ENCODE measurements at regions not wholly inside any gene's neighbourhood (a gene's known extent, or its start where the extent isn't known, plus 50 kb on each side); places are given as distances from the start of the nearest gene placed in this dataset.
"Not testable (repeated sequence)": the region's sequence is repeated elsewhere in the genome, so short reads cannot be mapped to it uniquely, and the experiment has no call there.

DNA sequence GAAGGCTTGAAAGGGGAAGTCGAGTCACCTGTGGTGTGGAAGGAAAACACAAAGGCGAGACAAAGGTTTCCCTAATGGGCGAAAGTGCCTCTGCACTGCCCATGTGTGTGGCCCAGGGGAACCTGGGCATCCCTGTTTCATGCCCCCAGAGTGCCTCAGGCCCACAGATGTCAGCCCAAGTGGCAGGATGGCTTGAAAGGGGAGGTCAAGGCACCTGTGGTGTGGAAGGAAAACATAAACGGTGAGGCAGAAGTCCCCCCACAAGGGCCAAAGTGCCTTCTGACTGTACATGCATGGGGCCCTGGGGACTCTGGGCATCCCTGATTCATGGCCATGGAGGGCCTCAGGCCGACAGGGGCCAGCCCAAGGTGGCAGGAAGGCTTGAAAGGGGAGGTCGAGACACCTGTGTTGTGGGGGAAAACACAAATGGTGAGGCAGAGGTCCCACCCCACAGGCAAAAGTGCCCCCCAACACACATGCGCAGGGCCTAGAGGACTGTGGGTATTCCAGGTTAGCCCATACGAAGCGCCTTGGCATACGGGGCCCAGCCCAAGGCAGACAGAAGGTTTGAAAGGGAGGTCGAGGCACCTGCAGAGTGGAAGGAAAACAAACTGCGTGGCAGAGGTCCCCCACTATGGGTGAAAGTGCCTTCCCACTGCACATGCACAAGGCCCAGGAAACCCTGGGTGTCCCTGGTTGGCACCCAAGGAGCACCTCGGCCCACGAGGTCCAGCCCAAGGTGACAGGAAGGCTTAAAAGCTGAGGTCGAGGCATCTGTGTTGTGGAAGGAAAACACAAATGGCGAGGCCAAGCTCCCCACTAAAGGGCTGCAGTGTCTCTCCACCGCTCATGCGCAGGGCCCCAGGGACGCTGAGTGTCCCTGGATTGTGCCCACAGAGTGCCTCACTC lies 382.3 kb downstream of the ALG10 start:
- DNase-seq (ENCODE audit: low read depth, low spot score), result no peak

DNA sequence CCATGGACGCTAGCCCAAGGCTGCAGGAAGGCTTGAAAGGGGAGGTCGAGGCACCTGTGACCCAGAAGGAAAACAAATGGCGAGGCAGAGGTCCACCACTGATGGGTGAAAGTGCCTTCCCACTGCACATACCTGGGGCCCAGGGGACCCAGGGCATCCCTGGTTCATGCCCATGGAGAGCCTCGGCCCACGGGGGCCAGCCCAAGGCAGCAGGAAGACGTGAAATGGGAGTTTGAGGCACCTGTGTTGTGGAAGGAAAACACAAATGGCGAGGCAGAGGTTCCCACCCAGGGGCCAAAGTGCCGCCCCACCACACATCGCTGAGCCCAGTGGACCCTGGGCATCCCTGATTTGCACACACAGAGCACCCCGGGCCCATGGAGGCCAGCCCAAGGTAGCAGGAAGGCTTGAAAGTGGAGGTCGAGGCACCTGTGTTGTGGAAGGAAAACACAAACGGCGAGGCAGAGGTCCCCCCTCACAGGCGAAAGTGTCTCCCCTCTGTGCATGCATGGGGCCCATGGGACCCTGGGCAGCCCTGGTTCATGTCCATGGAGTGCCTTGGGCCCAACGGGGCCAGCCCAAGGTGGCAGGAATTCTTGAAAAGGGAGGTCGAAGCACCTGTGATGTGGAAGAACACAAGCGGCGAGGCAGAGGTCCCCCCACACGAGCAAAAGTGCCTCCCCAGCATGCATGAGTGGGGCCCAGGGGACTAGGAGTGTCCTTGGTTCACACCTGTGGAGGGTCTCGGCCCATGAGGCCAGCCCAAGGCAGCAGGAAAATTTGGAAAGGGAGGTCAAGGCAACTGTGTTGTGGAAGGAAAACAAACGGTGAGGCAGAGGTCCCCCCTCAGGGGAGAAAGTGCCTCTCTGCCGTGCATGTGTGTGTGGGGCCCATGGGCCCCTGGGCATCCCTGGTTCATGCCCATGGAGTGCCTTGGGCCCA lies 383.3 kb downstream of the ALG10 start:
- DNase-seq (ENCODE audit: low read depth, low spot score), result no peak

DNA sequence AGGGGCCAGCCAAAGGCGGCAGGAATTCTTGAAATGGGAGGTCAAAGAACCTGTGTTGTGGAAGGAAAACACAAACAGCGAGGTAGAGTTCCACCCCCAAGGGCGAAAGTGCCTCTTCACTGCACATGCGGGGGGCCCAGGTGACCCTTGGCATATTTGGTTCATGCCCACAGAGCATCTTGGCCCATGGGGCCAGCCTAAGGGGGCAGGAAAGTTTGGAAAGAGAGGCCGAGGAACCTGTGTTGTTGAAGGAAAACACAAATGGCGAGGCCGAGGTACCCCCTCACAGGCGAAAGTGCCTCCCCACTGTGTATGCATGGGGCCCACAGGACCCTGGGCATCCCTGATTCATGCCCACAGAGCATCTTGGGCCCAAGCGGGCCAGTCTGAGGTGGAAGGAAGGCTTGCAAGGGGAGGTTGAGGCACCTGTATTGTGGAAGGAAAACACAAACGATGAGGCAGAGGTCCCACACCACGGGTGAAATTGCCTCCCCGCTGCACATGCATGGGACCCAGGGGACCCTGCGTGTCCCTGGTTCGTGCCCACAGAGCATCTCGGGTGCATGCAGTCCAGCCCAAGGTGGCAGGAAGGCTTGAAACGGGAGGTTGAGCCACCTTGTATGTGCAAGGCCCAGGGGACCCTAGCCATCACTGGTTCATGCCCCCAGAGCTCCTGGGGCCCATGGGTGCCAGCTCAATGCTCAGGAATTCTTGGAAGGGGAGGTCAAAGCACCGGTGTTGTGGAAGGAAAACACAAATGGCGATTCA lies 384.1 kb downstream of the ALG10 start:
- no peak for DNase-seq (ENCODE audit: low read depth, low spot score)

DNA sequence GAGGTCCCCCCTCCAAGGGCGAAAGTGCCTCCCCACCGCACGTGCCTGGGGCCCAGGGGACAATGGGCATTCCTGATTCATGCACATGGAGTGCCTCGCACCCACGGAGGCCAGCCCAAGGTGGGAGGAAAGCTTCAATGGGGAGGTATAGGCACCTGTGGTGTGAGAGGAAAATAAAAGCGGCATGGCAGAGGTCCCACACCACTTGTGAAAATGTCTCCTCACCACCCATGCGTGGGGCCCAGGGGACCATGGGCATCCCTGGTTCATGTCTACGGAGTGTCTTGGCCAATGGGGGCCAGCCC lies 384.7 kb downstream of the ALG10 start:
- DNase-seq (ENCODE audit: low read depth, low spot score), result no peak

DNA sequence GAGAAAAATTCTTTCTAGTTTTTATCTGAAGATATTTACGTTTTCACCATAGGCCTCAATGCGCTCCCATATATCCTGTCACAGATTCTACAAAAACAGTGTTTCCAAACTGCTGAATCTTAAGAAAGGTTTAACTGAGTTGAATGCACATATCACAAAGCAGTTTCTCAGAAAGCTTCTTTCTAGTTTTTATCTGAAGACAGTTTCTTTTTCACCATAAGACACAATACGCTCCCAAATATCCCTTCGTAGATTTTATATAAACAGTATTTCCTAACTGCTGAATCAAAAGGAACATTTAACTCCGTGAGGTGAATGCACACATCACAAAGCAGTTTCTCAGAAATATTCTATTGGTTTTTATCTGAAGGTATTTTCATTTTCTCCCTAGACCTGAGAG lies 385.5 kb downstream of the ALG10 start:
- DNase-seq (ENCODE audit: low read depth, low spot score), result no peak

DNA sequence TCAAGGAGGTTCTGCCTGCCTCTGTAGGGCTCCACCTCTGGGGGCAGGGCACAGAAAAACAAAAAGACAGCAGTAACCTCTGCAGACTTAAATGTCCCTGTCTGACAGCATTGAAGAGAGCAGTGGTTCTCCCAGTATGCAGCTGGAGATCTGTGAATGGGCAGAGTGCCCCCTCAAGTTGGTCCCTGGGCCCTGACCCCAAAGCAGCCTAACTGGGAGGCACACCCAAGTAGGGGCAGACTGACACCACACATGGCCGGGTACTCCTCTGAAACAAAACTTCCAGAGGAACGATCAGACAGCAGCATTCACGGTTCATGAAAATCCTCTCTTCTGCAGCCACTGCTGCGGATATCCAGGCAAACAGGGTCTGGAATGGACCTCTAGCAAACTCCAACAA lies 409.2 kb downstream of the ALG10 start:
- not testable (repeated sequence) for DNase-seq (ENCODE audit: low read depth, low spot score)

Data from activated naive CD8-positive, alpha-beta T cell treated with anti-CD3 and anti-CD28 coated beads, Interleukin-2, amount 50 U/mL, for 16 hours (primary cell).